ENCODE measurements at regions not wholly inside any gene's neighbourhood (a gene's known extent, or its start where the extent isn't known, plus 50 kb on each side); places are given as distances from the start of the nearest gene placed in this dataset.
"Not testable (repeated sequence)": the region's sequence is repeated elsewhere in the genome, so short reads cannot be mapped to it uniquely, and the experiment has no call there.

DNA sequence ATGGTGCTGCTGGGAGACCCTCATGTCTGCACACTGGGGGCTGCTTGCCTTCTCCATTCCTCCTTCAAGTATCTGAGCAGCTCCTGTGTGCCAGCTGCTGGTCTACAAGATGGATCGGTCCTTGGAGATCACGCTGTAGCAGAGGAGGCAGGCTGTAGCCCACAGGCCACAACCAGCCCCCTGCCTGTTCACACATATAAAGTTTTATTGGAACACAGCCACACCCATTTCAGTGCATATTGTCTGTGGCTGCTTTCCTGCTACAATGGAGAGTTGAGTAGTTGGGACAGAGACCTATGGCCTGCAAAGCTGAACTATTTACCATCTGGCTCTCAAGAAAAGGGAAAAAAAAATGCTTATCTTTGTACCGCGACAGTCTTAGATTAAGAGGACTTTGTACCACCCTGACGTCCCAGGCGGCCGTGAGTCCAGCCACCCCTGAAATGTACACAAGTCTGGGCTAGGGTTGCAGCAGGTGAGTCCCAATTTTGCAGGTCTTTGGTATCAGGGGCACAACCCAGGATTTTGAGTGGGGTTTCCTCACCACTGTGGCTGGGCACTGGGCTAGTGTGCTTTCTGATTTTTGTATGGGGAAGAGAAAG, 179.2 kb upstream of the OSBPL11 start:
- not testable (repeated sequence) for TF ChIP-seq CTCF (IDR thresholded peaks at IDR 0.05; ENCODE audit: low read depth, low read length); EZH2phosphoT487 (IDR thresholded peaks at IDR 0.05; ENCODE audit: low read depth)
